H1 (cell line): ENCODE measurements at regions not wholly inside any gene's neighbourhood (a gene's known extent, or its start where the extent isn't known, plus 50 kb on each side); places are given as distances from the start of the nearest gene placed in this dataset.
"Not testable (repeated sequence)": the region's sequence is repeated elsewhere in the genome, so short reads cannot be mapped to it uniquely, and the experiment has no call there.

Experiments
- CTCF ChIA-PET: fragments of 300-600 bp; sonication (Branson Sonifier 250); formaldehyde crosslinking; loops from one replicate; lab custom pipeline; 2021; ENCODE audit not compliant: partially characterized antibody; lab: Charles Lee
- POLR2A ChIA-PET: fragments of 300-600 bp; sonication (Branson Sonifier 250); formaldehyde crosslinking; loops from one replicate; lab custom pipeline; 2021; ENCODE audit warnings: inconsistent platforms; ENCODE audit not compliant: partially characterized antibody; lab: Charles Lee
- DNase-seq, 2 experiments: peaks; one replicate each; pipeline versions ENCODE4 v3.0.0 to v3.0.0-alpha.2; 2010 to 2022; ENCODE audit warnings: low spot score in 2 of 2, low read depth in 1 of 2, mixed read lengths in 1 of 2
- FAIRE-seq: peaks from 2 replicates; lab custom pipeline; 2011; peaks lifted over from hg19 to GRCh38; lab: Jason Lieb, UNC
- H2AFZ ChIP-seq: 2 replicates; pipeline ENCODE4 v1.8.1; 2012; ENCODE audit warnings: low read length, inconsistent platforms
- H2AK5ac ChIP-seq: 2 replicates; pipeline ENCODE4 v1.6.1; 2013; ENCODE audit warnings: low read depth, low read length
- H2BK120ac ChIP-seq: replicated peaks from 2 replicates; pipeline ENCODE3; 2013; ENCODE audit warnings: low read depth, low read length, inconsistent platforms
- H2BK12ac ChIP-seq: 2 replicates; pipeline ENCODE4 v1.6.1; 2013; ENCODE audit warnings: low read depth, low read length
- H2BK15ac ChIP-seq: 2 replicates; pipeline ENCODE4 v1.6.1; 2013; ENCODE audit warnings: low read length
- H2BK20ac ChIP-seq: 2 replicates; pipeline ENCODE4 v1.6.1; 2013; ENCODE audit warnings: low read length
- H2BK5ac ChIP-seq: 2 replicates; pipeline ENCODE4 v1.6.1; 2013; ENCODE audit warnings: low read depth, low read length
- H3K14ac ChIP-seq: 2 replicates; pipeline ENCODE4 v1.6.1; 2013; ENCODE audit warnings: inconsistent platforms; ENCODE audit not compliant: insufficient read length
- H3K18ac ChIP-seq: 2 replicates; pipeline ENCODE4 v1.6.1; 2013; ENCODE audit warnings: low read length; ENCODE audit errors: extremely low read depth
- H3K23ac ChIP-seq: 2 replicates; pipeline ENCODE4 v1.6.1; 2013; ENCODE audit warnings: inconsistent platforms; ENCODE audit not compliant: insufficient read length
- H3K23me2 ChIP-seq: 2 replicates; pipeline ENCODE4 v1.6.1; 2013; ENCODE audit warnings: low read depth, low read length
- H3K27ac ChIP-seq: 2 replicates; pipeline ENCODE4 v1.6.1; 2011; ENCODE audit warnings: low read depth, low read length, inconsistent platforms
- H3K27me3 ChIP-seq, 4 experiments: replicated peaks in 1 of 4; 1 replicate in 1 of 4; 2 replicates in 3 of 4; pipeline versions ENCODE4 v1.6.1 to v1.8.1; 2011 to 2013; ENCODE audit warnings: low read length in 3 of 4, mild to moderate bottlenecking in 3 of 4, inconsistent platforms in 2 of 4, mixed read lengths in 2 of 4, moderate library complexity in 1 of 4; ENCODE audit not compliant: control insufficient read depth in 3 of 4, insufficient read depth in 3 of 4; ENCODE audit errors: extremely low read depth in 1 of 4
- H3K36me3 ChIP-seq, 4 experiments: 2 replicates each; pipeline versions ENCODE4 v1.6.1 to v1.8.1; 2011 to 2013; ENCODE audit warnings: mild to moderate bottlenecking in 4 of 4, low read length in 3 of 4, moderate library complexity in 2 of 4, control low read depth in 1 of 4, inconsistent platforms in 1 of 4; ENCODE audit not compliant: insufficient read depth in 4 of 4, control insufficient read depth in 2 of 4
- H3K4ac ChIP-seq: replicated peaks from 2 replicates; pipeline ENCODE3; 2013; ENCODE audit warnings: low read length, low read depth, mixed read lengths, inconsistent platforms; ENCODE audit not compliant: insufficient read length
- H3K4me1 ChIP-seq, 4 experiments: replicated peaks in 1 of 4; 1 replicate in 1 of 4; 2 replicates in 3 of 4; pipeline versions ENCODE4 v1.6.1 to v1.8.1; 2011 to 2013; ENCODE audit warnings: low read length in 3 of 4, inconsistent platforms in 2 of 4, mixed read lengths in 1 of 4; ENCODE audit not compliant: insufficient read depth in 4 of 4, control insufficient read depth in 3 of 4
- H3K4me2 ChIP-seq, 2 experiments: 2 replicates each; pipeline versions ENCODE4 v1.6.1 to v1.8.1; 2011 to 2013; ENCODE audit warnings: low read depth in 2 of 2, low read length in 2 of 2, control low read depth in 1 of 2, inconsistent platforms in 1 of 2, mild to moderate bottlenecking in 1 of 2; ENCODE audit not compliant: insufficient read depth in 1 of 2
- H3K4me3 ChIP-seq, 4 experiments: fragments of 200-600, 300-600 bp in 1 of 4; sonication (generic), shearing (Covaris generic), sonication (Bioruptor Twin) in 1 of 4; 2 replicates each; pipeline versions ENCODE4 v1.5.1 to v1.8.1; 2011 to 2016; ENCODE audit warnings: low read length in 4 of 4, low read depth in 3 of 4, control low read depth in 2 of 4, inconsistent platforms in 2 of 4, mild to moderate bottlenecking in 2 of 4, mixed read lengths in 1 of 4, moderate library complexity in 1 of 4; ENCODE audit not compliant: insufficient read depth in 2 of 4; ENCODE audit errors: extremely low read depth in 1 of 4
- H3K56ac ChIP-seq: replicated peaks from 2 replicates; pipeline ENCODE3; 2013; ENCODE audit warnings: low read depth, mild to moderate bottlenecking, mixed read lengths, low read length, inconsistent platforms; ENCODE audit not compliant: insufficient read length
- H3K79me1 ChIP-seq: 2 replicates; pipeline ENCODE4 v1.6.1; 2013; ENCODE audit warnings: low read depth, low read length, control low read depth
- H3K79me2 ChIP-seq, 2 experiments: 2 replicates each; pipeline versions ENCODE4 v1.6.1 to v1.8.1; 2012 to 2013; ENCODE audit warnings: low read length in 2 of 2, mild to moderate bottlenecking in 2 of 2, inconsistent platforms in 1 of 2; ENCODE audit not compliant: insufficient read depth in 2 of 2, control insufficient read depth in 1 of 2
- H3K9ac ChIP-seq, 4 experiments: replicated peaks in 1 of 4; 1 replicate in 1 of 4; 2 replicates in 3 of 4; pipeline versions ENCODE4 v1.6.1 to v1.8.1; 2011 to 2013; ENCODE audit warnings: low read depth in 3 of 4, low read length in 3 of 4, control low read depth in 2 of 4, mild to moderate bottlenecking in 2 of 4, moderate library complexity in 2 of 4, inconsistent platforms in 1 of 4; ENCODE audit errors: extremely low read depth in 1 of 4
- H3K9me3 ChIP-seq, 2 experiments: 2 replicates each; pipeline versions ENCODE4 v1.6.1 to v1.8.1; 2012 to 2013; ENCODE audit warnings: mild to moderate bottlenecking in 2 of 2, moderate library complexity in 2 of 2, control low read depth in 1 of 2, inconsistent platforms in 1 of 2, low read depth in 1 of 2, low read length in 1 of 2, mixed read lengths in 1 of 2; ENCODE audit not compliant: insufficient read depth in 2 of 2
- H4K20me1 ChIP-seq, 2 experiments: replicated peaks in 1 of 2; 2 replicates each; pipeline versions ENCODE3 to v1.8.1; 2011 to 2013; ENCODE audit warnings: inconsistent platforms in 2 of 2, low read length in 2 of 2, mild to moderate bottlenecking in 1 of 2; ENCODE audit not compliant: insufficient read depth in 2 of 2, control insufficient read depth in 1 of 2
- H4K5ac ChIP-seq: 2 replicates; pipeline ENCODE4 v1.6.1; 2013; ENCODE audit warnings: low read length, low read depth, mixed read lengths, inconsistent platforms; ENCODE audit not compliant: insufficient read length
- H4K8ac ChIP-seq: 2 replicates; pipeline ENCODE4 v1.8.0; 2013; ENCODE audit warnings: mild to moderate bottlenecking, moderate library complexity, low read length, inconsistent platforms; ENCODE audit not compliant: insufficient read depth; ENCODE audit errors: extremely low read depth
- H4K91ac ChIP-seq: replicated peaks from 2 replicates; pipeline ENCODE3; 2013; ENCODE audit warnings: low read length, mixed read lengths, inconsistent platforms; ENCODE audit not compliant: insufficient read length
- WGBS, 2 experiments: shearing (Covaris generic) in 1 of 2; methylation state at CpG; one replicate each; pipeline versions ENCODE4 v1.1.6 to v1.1.7; 2013 to 2015; ENCODE audit warnings: low lambda C conversion rate in 2 of 2, mixed read lengths in 2 of 2, inconsistent platforms in 1 of 2, low coverage in 1 of 2, missing lambda C conversion rate in 1 of 2; ENCODE audit not compliant: insufficient replicate concordance in 2 of 2, insufficient coverage in 1 of 2, insufficient read length in 1 of 2; ENCODE audit errors: extremely low coverage in 1 of 2, missing lambda C conversion rate in 1 of 2; 5-methylcytosine and 5-hydroxymethylcytosine counted together

DNA sequence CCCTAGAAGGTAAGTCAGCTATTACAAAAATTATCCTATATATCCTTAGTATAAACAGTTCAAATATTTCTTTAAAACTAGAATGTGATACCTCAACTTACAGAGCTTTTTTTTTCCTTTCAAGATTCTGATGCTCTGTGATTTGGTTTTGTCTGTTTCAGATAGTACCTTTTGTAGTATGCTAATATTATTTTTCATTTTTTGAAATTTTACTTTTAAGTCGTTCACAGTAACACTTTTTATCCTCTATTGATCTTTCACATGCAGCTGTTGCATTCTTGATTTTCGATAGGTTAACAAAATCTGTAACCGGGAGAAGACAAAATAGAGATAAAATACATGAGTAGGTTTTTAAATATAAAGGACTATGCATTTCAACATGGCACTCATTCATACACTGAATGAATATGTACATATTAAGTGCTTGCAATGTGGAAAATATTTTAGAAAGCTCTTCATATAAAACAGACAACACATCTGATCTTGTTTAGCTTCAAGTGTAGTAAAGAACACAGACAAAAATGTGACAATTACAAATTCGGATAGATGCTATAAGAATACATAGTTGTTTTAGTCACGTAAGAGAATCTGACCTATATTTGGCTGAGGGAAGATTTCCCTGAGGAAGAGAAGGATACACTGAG, 86.7 kb upstream of the CCT8L2 start:
- H2BK15ac ChIP-seq, H4K20me1 ChIP-seq, H4K5ac ChIP-seq, H3K4me3 ChIP-seq, H3K79me2 ChIP-seq, H3K4me1 ChIP-seq, H4K8ac ChIP-seq, H2BK120ac ChIP-seq, H3K9ac ChIP-seq, H2BK12ac ChIP-seq, H2BK5ac ChIP-seq, H3K18ac ChIP-seq, DNase-seq, H2AFZ ChIP-seq, H3K36me3 ChIP-seq, H3K4ac ChIP-seq, H3K23ac ChIP-seq, H3K27ac ChIP-seq, H3K27me3 ChIP-seq, H3K14ac ChIP-seq, H2BK20ac ChIP-seq, POLR2A ChIA-PET, H3K79me1 ChIP-seq, H3K23me2 ChIP-seq, H2AK5ac ChIP-seq, CTCF ChIA-PET, H4K91ac ChIP-seq, H3K56ac ChIP-seq, H3K4me2 ChIP-seq: not testable (repeated sequence)
- peaks cover 15 to 25% of the 10 kb centered on the region in 2 experiments for H3K9me3 ChIP-seq
- 79% methylated on average over 5 of the region's 5 CpGs; no CpG with 5 or more reads in 1 of the 2 experiments for WGBS, 2 experiments
- FAIRE-seq, result peak; percentile 66

DNA sequence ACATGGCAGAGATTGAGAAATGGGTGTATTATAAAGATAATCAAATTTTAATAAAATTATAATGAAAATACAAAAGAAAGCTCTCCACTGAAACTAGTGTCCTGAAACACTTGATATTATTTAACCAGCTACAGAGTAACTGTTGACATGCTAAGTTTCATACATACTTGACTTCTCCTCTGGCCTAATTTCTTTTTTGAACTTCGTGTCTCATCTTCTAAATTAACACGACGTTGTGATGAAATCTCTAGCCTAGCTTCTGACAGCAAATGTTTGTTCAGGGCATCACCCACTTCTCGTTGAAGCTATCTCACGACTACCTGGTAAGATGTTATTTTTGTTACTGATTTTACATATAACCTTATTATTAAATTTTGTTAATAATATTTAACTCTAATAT, 80.8 kb upstream of the CCT8L2 start:
- FAIRE-seq, H3K79me2 ChIP-seq, H3K9ac ChIP-seq, H2BK12ac ChIP-seq, H2BK20ac ChIP-seq, DNase-seq, H3K79me1 ChIP-seq, H3K18ac ChIP-seq, H4K20me1 ChIP-seq, H4K8ac ChIP-seq, H3K36me3 ChIP-seq, H3K23me2 ChIP-seq, POLR2A ChIA-PET, H4K5ac ChIP-seq, H3K4me1 ChIP-seq, H3K4me2 ChIP-seq, H2AFZ ChIP-seq, H2BK5ac ChIP-seq, H3K27me3 ChIP-seq, H4K91ac ChIP-seq, H3K4me3 ChIP-seq, H3K14ac ChIP-seq, H3K27ac ChIP-seq, H2BK15ac ChIP-seq, H3K23ac ChIP-seq, H3K4ac ChIP-seq, H2AK5ac ChIP-seq, H3K56ac ChIP-seq, CTCF ChIA-PET, H2BK120ac ChIP-seq: not testable (repeated sequence)
- H3K9me3 ChIP-seq, result peaks cover 12 to 31% of the 10 kb centered on the region in 2 experiments; a peak in 3 of 4 replicates
- 55% methylated on average over 5 of the region's 5 CpGs; no CpG with 5 or more reads in 1 of the 2 experiments for WGBS, 2 experiments
